Thoracic aorta (tissue), 2 donors: ENCODE measurements at regions not wholly inside any gene's neighbourhood (a gene's known extent, or its start where the extent isn't known, plus 50 kb on each side); places are given as distances from the start of the nearest gene placed in this dataset.

Experiments used
- ATAC-seq: fragments of 150-250 bp; one replicate; pipeline ENCODE4 v1.8.0; 2017; ENCODE audit warnings: low read depth; ENCODE audit not compliant: insufficient number of reproducible peaks, low FRiP score
- DNase-seq: peaks from one replicate; pipeline ENCODE4 v3.0.0-alpha.2; 2020; ENCODE audit warnings: low spot score
- H3K27ac ChIP-seq, 2 donors: fragments of 200-600 bp; sonication (generic); 1 replicate in 1 of 2; 2 replicates in 1 of 2; pipeline ENCODE4 v1.5.1; 2016; ENCODE audit warnings: mild to moderate bottlenecking in 2 of 2, moderate library complexity in 2 of 2
- H3K27me3 ChIP-seq: fragments of 200-600 bp; sonication (generic); replicated peaks from 2 replicates; pipeline ENCODE4 v1.6.0; 2016; ENCODE audit warnings: mild to moderate bottlenecking; ENCODE audit not compliant: insufficient read depth
- H3K36me3 ChIP-seq: fragments of 200-600 bp; sonication (generic); one replicate; pipeline ENCODE4 v1.5.1; 2016
- H3K4me1 ChIP-seq, 2 donors: fragments of 200-600 bp; sonication (generic); 1 replicate in 1 of 2; 2 replicates in 1 of 2; pipeline versions ENCODE4 v1.5.1 to v1.6.0; 2016; ENCODE audit warnings: low read depth in 2 of 2, mild to moderate bottlenecking in 1 of 2; ENCODE audit not compliant: control insufficient read depth in 1 of 2
- H3K4me3 ChIP-seq: fragments of 200-600 bp; sonication (generic); 2 replicates; pipeline ENCODE4 v1.5.1; 2016; ENCODE audit warnings: mild to moderate bottlenecking
- H3K9me3 ChIP-seq: fragments of 200-600 bp; sonication (generic); 2 replicates; pipeline ENCODE4 v1.5.1; 2016
- CTCF ChIP-seq: fragments of 200-600 bp; sonication (generic); IDR thresholded peaks from one replicate; pipeline ENCODE4 v1.5.1; 2019; ENCODE audit warnings: antibody characterized with exemption

- no peaks in the 10 kb centered on the region for H3K9me3 ChIP-seq
- H3K27ac ChIP-seq = no peak overlapping the region
- H3K36me3 ChIP-seq = no peaks in the 10 kb centered on the region
- ATAC-seq = no peak
- no peak for TF ChIP-seq CTCF
- DNase-seq = no peak
- H3K27me3 ChIP-seq = no peaks in the 10 kb centered on the region
- H3K4me1 ChIP-seq = peaks cover 0 to 10% of the 10 kb centered on the region in 2 donors
- H3K4me3 ChIP-seq = no peak overlapping the region
These were observed 152.9 kb upstream of the PITX1 start for GRCh38 chr5:135186662-135187522.

- Histone ChIP-seq H3K36me3 (no peaks in the 10 kb centered on the region), H3K4me3 (no peak overlapping the region), H3K4me1 (no peaks in the 10 kb centered on the region), H3K27me3 (no peaks in the 10 kb centered on the region), H3K27ac (no peak overlapping the region), H3K9me3 (no peaks in the 10 kb centered on the region)
- ATAC-seq = no peak
- no peak for TF ChIP-seq CTCF
- no peak for DNase-seq
These were observed 151.5 kb upstream of the PITX1 start for GRCh38 chr5:135185481-135186065.

GRCh38 chr5:135184646-135185045 is 150.6 kb upstream of the PITX1 start:
- H3K4me3 ChIP-seq = no peak overlapping the region
- no peak for TF ChIP-seq CTCF
- no peaks in the 10 kb centered on the region for H3K36me3 ChIP-seq
- H3K9me3 ChIP-seq = no peaks in the 10 kb centered on the region
- ATAC-seq (no peak), DNase-seq (no peak)
- H3K4me1 ChIP-seq = no peaks in the 10 kb centered on the region
- H3K27ac ChIP-seq = no peak overlapping the region
- no peaks in the 10 kb centered on the region for H3K27me3 ChIP-seq

GRCh38 chr5:135183464-135183863 is 149.4 kb upstream of the PITX1 start:
- H3K4me1 ChIP-seq = no peaks in the 10 kb centered on the region
- H3K36me3 ChIP-seq = no peaks in the 10 kb centered on the region
- DNase-seq (no peak), ATAC-seq (no peak)
- no peak overlapping the region for H3K27ac ChIP-seq
- no peaks in the 10 kb centered on the region for H3K27me3 ChIP-seq
- no peaks in the 10 kb centered on the region for H3K9me3 ChIP-seq
- no peak overlapping the region for H3K4me3 ChIP-seq
- no peak for TF ChIP-seq CTCF

- no peak overlapping the region for H3K4me3 ChIP-seq
- no peaks in the 10 kb centered on the region for H3K4me1 ChIP-seq
- no peaks in the 10 kb centered on the region for H3K9me3 ChIP-seq
- no peak for TF ChIP-seq CTCF
- H3K27me3 ChIP-seq = no peaks in the 10 kb centered on the region
- ATAC-seq (no peak), DNase-seq (no peak)
- H3K36me3 ChIP-seq = no peaks in the 10 kb centered on the region
- no peak overlapping the region for H3K27ac ChIP-seq
These were observed 148.6 kb upstream of the PITX1 start for GRCh38 chr5:135182675-135183074.
